ENCODE measurements at regions not wholly inside any gene's neighbourhood (a gene's known extent, or its start where the extent isn't known, plus 50 kb on each side); places are given as distances from the start of the nearest gene placed in this dataset.

DNA sequence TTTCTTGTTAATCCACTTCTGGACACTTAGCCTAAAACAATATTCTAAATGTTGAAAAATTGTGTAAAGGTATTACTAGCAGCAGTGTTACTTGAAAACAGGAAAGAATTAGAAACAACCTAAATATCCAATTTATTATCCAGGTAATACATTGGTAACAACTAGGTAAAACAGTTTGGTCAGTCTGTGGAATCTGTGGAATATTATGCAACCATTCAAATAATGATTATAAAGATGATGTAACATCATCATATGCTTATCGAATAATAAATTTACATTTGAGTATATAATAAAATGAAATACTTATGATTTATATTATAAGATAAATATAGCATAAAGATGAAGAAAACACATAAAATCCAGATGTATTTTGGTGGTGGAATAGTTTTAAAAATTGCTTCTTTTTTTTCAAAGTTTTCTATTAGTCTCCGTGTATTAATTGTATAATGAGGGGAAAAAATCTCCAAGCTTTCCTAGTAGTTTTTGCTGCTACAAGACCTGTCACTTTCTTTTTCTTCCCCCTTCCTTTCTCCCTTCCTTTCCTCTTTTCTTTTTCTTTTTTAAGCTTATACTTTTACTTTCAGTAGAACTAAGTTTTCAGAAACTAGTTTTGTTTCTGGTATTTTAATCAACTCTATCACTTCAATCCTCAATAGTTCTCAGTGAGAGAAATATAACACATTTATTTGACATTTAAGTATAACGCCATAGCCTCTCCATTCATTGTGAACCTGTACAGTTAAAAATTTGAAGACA lies 197.8 kb upstream of the HMCN1 start:
- TF ChIP-seq, protein P1, sequence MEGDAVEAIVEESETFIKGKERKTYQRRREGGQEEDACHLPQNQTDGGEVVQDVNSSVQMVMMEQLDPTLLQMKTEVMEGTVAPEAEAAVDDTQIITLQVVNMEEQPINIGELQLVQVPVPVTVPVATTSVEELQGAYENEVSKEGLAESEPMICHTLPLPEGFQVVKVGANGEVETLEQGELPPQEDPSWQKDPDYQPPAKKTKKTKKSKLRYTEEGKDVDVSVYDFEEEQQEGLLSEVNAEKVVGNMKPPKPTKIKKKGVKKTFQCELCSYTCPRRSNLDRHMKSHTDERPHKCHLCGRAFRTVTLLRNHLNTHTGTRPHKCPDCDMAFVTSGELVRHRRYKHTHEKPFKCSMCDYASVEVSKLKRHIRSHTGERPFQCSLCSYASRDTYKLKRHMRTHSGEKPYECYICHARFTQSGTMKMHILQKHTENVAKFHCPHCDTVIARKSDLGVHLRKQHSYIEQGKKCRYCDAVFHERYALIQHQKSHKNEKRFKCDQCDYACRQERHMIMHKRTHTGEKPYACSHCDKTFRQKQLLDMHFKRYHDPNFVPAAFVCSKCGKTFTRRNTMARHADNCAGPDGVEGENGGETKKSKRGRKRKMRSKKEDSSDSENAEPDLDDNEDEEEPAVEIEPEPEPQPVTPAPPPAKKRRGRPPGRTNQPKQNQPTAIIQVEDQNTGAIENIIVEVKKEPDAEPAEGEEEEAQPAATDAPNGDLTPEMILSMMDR (conservative IDR thresholded peaks at IDR 0.05; ENCODE audit: low read depth, low read length), result no peak
- TF ChIP-seq EZH2 (IDR thresholded peaks at IDR 0.05; ENCODE audit: low read length, unreplicated experiment), result no peak

All from PC-3 (cell line).